ENCODE measurements at regions not wholly inside any gene's neighbourhood (a gene's known extent, or its start where the extent isn't known, plus 50 kb on each side); places are given as distances from the start of the nearest gene placed in this dataset.

DNA sequence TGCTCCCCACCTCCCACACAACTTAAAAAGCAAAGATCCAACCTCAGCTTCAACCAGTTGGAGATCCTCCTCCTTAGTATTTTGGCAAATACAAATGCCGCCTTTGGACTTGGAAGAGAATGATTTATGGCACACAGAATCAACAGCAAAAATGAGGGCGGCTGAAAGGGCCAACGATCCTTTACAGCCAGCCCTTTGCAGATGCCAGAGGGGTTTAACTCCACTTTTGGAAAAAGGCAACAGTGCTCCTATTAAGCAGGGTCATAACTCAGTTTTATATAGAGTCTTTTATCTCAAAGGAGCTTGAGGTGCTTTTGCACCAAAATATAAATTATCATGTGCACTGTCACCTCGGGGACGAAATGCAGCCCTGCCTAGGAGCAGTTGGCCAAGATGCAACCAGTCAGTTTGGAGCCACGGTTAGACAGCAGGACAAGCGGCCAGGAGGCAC, 56.7 kb upstream of the JCAD start:
- DNase-seq, result no peak

- DNase-seq, result no peak
Observed at GRCh38 chr10:30115626-30115940, 56.2 kb upstream of the JCAD start.

- no peak for DNase-seq
Observed at GRCh38 chr10:30114881-30115625, 55.7 kb upstream of the JCAD start.

DNA sequence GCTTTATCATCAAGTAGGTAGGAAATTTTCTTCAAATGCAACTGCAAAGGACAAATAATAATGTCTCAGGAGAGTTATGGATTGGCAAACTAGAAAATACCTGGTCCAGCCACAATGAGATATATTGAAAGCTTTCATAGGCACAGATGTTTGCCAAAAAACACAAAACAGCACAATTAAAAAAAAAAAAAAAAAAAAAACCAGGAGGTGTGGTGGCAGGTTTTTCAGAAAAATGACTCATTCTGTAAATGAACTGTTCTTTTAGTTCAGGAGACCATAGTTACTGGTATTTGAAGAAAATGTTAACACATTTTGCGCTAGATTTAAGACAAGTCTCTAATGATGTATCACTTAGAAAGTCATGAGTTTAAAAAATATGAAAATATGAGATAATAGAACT, 55.0 kb upstream of the JCAD start:
- DNase-seq, result no peak

GRCh38 chr10:30111340-30112022, 52.1 kb upstream of the JCAD start:
- DNase-seq, result no peak
